Left cardiac atrium (tissue), 4 donors: ENCODE measurements at regions not wholly inside any gene's neighbourhood (a gene's known extent, or its start where the extent isn't known, plus 50 kb on each side); places are given as distances from the start of the nearest gene placed in this dataset.
"Not testable (repeated sequence)": the region's sequence is repeated elsewhere in the genome, so short reads cannot be mapped to it uniquely, and the experiment has no call there.

Experiments used
- ATAC-seq, 2 donors: fragments of 200-7000 bp; cut with Tn5 transposase; one replicate each; pipeline ENCODE4 v1.9.1; 2020; ENCODE audit warnings: mild to moderate bottlenecking in 2 of 2, moderate library complexity in 2 of 2
- DNase-seq: peaks from one replicate; pipeline ENCODE4 v3.0.0-alpha.2; 2020
- intact Hi-C, 2 donors: fragments of 100-400 bp; cut with DNase I; formaldehyde crosslinking; loops; one replicate each; pipeline versions ENCODE4 v1.14.1 to v1.15.1; 2022 to 2023
- donor health status: DM: no; HTN: yes; CAD: no.
- donor health status: DM: no; HTN: yes; CAD: no; lungs with severe emphysema.
- donor health status: DM: yes; HTN: yes; CAD: no.
- donor health status: Dilated cardiomyopathy.

DNA sequence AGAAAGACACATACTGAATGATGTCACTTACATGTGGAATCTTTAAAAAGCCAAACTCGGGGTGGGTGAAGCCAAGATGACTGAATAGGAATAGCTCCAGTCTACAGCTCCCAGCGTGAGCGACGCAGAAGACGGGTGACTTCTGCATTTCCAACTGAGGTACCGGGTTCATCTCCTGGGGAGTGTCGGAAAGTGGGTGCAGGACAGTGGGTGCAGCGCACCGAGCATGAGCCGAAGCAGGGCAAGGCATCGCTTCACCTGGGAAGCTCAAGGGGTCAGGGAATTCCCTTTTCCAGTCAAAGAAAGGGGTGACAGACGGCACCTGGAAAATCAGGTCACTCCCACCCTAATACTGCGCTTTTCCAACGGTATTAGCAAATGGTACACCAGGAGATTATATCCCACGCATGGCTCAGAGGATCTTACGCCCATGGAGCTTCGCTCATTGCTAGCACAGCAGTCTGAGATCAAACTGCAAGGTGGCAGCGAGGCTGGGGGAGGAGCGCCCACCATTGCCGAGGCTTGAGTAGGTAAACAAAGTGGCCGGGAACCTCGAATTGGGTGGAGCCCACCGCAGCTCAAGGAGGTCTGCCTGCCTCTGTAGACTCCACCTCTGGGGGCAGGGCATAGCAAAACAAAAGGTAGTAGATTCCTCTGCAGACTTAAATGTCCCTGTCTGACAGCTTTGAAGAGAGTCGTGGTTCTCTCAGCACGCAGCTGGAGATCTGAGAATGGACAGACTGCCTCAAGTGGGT, 103.0 kb upstream of the TMEM45B start:
- intact Hi-C loops, ATAC-seq, DNase-seq: not testable (repeated sequence)

GRCh38 chr11:129719037-129719436, 96.6 kb upstream of the TMEM45B start:
- intact Hi-C loops: no loop called here
- ATAC-seq: no peak
- no peak for DNase-seq

- DNase-seq: no peak
- ATAC-seq: no peak
- intact Hi-C loops: no loop called here
Observed at GRCh38 chr11:129720156-129720555, 95.5 kb upstream of the TMEM45B start.

GRCh38 chr11:129720994-129721393, 94.7 kb upstream of the TMEM45B start:
- intact Hi-C loops: no loop called here
- DNase-seq (no peak), ATAC-seq (no peak)

GRCh38 chr11:129721685-129722084, 94.0 kb upstream of the TMEM45B start:
- intact Hi-C loops: no loop called here
- ATAC-seq: no peak
- DNase-seq: no peak

- ATAC-seq: no peak
- DNase-seq: no peak
- intact Hi-C loops: no loop called here
Observed at GRCh38 chr11:129722529-129722928, 93.1 kb upstream of the TMEM45B start.

- ATAC-seq (no peak), DNase-seq (no peak)
- intact Hi-C loops: no loop called here
Observed at GRCh38 chr11:129723146-129723760, 92.4 kb upstream of the TMEM45B start.

- DNase-seq: no peak
- intact Hi-C loops: no loop called here
- no peak for ATAC-seq
Observed at GRCh38 chr11:129723761-129724162, 91.9 kb upstream of the TMEM45B start.

GRCh38 chr11:129724866-129725265, 90.8 kb upstream of the TMEM45B start:
- intact Hi-C loops: no loop called here
- DNase-seq: no peak
- ATAC-seq: no peak

DNA sequence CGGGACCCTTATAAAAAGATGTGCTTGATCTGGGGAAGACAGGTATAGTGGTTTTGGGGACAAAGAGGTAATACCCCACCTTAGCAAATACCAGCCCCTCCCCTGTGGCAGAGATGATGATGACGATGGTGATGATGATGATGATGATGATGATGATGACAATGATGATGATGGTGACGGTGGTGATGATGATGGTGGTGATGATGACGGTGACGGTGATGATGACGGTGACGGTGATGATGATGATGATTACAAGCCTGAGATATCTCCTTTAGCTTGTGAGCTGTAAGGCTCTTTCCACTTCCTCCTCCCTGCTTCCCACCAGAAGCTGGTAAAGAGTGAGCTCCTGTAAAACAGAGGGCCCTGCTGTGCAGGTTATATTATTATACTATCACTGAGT, 89.5 kb upstream of the TMEM45B start:
- intact Hi-C loops: no loop called here
- no peak for ATAC-seq
- no peak for DNase-seq

DNA sequence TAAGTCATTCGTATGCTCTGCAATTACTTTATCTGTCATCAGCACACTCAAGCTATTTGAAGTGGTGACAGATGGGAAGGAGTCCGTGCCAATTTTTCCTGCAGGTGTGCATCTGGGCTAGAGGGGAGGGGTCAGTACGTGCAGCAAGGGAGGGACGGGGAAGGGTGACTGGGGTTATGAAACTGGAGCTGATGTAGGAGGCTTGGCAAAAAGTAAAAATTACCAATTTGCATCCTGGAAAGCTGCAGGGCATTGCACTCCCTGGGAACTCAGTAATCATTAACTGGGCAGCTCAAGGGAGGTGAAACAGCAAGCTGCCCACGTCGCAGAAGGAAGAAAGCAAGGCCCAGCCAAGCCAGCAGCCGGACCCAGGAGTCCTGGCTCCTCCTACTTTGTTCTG, 87.1 kb upstream of the TMEM45B start:
- intact Hi-C loops: no loop called here
- DNase-seq (no peak), ATAC-seq (no peak)

DNA sequence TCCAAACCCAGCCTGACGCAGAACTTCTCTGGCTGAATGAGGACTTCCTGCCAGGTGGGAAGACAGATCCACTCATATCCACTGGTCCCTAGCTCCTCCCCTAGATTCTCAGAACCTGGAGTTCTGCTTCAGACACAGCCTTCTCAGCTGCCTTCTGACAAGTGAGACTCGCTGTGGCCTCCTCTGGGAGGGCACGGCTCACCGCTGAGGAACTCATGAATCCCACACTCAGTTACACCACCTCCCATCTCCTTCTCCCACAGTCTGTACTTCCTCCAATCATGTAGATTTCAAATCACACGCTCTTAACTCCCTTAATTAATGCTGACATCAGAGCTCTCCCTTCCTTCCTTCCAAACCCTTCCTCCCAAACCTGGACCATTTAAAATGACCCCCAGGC, 86.4 kb upstream of the TMEM45B start:
- ATAC-seq (no peak), DNase-seq (no peak)
- intact Hi-C loops: no loop called here

DNA sequence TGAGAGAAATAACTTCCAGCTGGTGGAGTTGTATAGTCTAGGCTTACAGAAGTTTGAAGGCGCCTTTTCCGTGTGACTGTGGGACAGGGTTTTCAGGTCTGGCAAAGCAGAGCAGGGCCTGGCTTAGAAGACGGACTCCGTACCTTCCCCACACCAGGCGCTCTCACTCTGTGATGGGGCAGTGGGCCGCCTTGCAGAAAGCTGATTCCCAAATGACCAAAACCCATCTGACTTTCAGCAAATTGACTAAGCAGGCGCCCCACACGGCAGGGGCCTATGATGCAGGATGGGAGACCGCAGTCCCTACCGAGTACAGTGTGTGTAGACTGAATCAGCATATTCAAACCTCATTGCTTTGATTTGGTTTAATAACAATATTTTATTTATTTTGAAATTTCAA, 85.8 kb upstream of the TMEM45B start:
- intact Hi-C loops: no loop called here

GRCh38 chr11:129731316-129731715, 84.3 kb upstream of the TMEM45B start:
- ATAC-seq: no peak
- intact Hi-C loops: no loop called here
- DNase-seq: no peak

More for the DNA sequence above, 85.8 kb upstream of the TMEM45B start:
- ATAC-seq (no peak), DNase-seq (no peak)

GRCh38 chr11:129732941-129733340, 82.7 kb upstream of the TMEM45B start:
- no peak for ATAC-seq
- intact Hi-C loops: no loop called here
- no peak for DNase-seq

- no peak for ATAC-seq
- intact Hi-C loops: no loop called here
- DNase-seq: no peak
Observed at GRCh38 chr11:129733384-129733783, 82.3 kb upstream of the TMEM45B start.

- DNase-seq: no peak
- intact Hi-C loops: no loop called here
- no peak for ATAC-seq
Observed at GRCh38 chr11:129733981-129734380, 81.7 kb upstream of the TMEM45B start.

GRCh38 chr11:129734654-129735053, 81.0 kb upstream of the TMEM45B start:
- DNase-seq (no peak), ATAC-seq (no peak)
- intact Hi-C loops: no loop called here

DNA sequence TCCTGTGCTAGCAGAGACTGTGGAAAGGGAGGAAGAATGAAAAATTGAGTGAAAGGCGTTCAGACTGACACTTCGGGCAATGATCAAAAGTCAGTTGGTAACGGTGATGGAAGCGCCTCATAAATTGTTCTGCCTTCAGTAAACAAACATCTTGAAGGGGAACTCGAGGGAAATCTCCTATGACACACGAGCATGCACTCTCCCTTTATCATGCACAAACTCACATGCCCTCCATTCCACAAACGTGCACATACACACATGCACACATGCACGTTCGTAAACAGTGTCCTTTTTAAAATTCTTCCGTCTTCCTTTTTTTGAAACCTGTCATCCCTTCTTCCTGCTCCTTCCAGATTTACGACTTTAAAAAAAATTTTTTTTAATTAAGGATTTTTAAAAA, 77.8 kb upstream of the TMEM45B start:
- DNase-seq: no peak
- intact Hi-C loops: no loop called here
- ATAC-seq: no peak

GRCh38 chr11:129738242-129738641, 77.4 kb upstream of the TMEM45B start:
- intact Hi-C loops: no loop called here
- ATAC-seq (no peak), DNase-seq (no peak)

- intact Hi-C loops: no loop called here
- ATAC-seq (no peak), DNase-seq (no peak)
Observed at GRCh38 chr11:129739339-129739738, 76.3 kb upstream of the TMEM45B start.
